ENCODE measurements at regions not wholly inside any gene's neighbourhood (a gene's known extent, or its start where the extent isn't known, plus 50 kb on each side); places are given as distances from the start of the nearest gene placed in this dataset.

GRCh38 chr12:30358671-30359070 is 337.0 kb downstream of the IPO8 start:
- TF ChIP-seq CTCF (conservative IDR thresholded peaks at IDR 0.05; ENCODE audit: low read depth, low read length) = no peak
- TF ChIP-seq EZH2 (IDR thresholded peaks at IDR 0.05; ENCODE audit: low read length, unreplicated experiment) = no peak
- no peak for TF ChIP-seq EZH2phosphoT487 (IDR thresholded peaks at IDR 0.05; ENCODE audit: borderline replicate concordance, low read length)
